H1 (cell line): ENCODE measurements at regions not wholly inside any gene's neighbourhood (a gene's known extent, or its start where the extent isn't known, plus 50 kb on each side); places are given as distances from the start of the nearest gene placed in this dataset.

Source experiments
- CBX5 ChIP-seq: fragments of 300-800, 300-1000 bp; sonication (generic); IDR thresholded peaks from 2 replicates; pipeline ENCODE4 v1.7.1; 2016; ENCODE audit warnings: antibody characterized with exemption, low read length, low read depth
- PHF8 ChIP-seq: fragments of 200-600 bp; sonication (generic); conservative IDR thresholded peaks from 2 replicates; pipeline ENCODE4 v1.7.1; 2012; ENCODE audit warnings: low read depth, mild to moderate bottlenecking, inconsistent platforms, low read length, moderate library complexity
- SIX5 ChIP-seq: IDR thresholded peaks from 2 replicates; pipeline ENCODE4 v1.6.1; 2011; ENCODE audit warnings: mild to moderate bottlenecking, low read depth, low read length
- SP1 ChIP-seq: IDR thresholded peaks from 2 replicates; pipeline ENCODE4 v1.6.1; 2011; ENCODE audit warnings: low read depth, low read length
- TAF1 ChIP-seq: IDR thresholded peaks from 2 replicates; pipeline ENCODE4 v1.6.1; 2011; ENCODE audit warnings: mild to moderate bottlenecking, low read depth, low read length

- TF ChIP-seq CBX5, result no peak
- no peak for TF ChIP-seq PHF8
- TF ChIP-seq TAF1, result no peak
- TF ChIP-seq SP1, result no peak
- no peak for TF ChIP-seq SIX5
Measured at GRCh38 chr2:82641598-82642180, 1817.4 kb downstream of the SUCLG1 start (continued).
